ENCODE measurements at regions not wholly inside any gene's neighbourhood (a gene's known extent, or its start where the extent isn't known, plus 50 kb on each side); places are given as distances from the start of the nearest gene placed in this dataset.
"Not testable (repeated sequence)": the region's sequence is repeated elsewhere in the genome, so short reads cannot be mapped to it uniquely, and the experiment has no call there.

DNA sequence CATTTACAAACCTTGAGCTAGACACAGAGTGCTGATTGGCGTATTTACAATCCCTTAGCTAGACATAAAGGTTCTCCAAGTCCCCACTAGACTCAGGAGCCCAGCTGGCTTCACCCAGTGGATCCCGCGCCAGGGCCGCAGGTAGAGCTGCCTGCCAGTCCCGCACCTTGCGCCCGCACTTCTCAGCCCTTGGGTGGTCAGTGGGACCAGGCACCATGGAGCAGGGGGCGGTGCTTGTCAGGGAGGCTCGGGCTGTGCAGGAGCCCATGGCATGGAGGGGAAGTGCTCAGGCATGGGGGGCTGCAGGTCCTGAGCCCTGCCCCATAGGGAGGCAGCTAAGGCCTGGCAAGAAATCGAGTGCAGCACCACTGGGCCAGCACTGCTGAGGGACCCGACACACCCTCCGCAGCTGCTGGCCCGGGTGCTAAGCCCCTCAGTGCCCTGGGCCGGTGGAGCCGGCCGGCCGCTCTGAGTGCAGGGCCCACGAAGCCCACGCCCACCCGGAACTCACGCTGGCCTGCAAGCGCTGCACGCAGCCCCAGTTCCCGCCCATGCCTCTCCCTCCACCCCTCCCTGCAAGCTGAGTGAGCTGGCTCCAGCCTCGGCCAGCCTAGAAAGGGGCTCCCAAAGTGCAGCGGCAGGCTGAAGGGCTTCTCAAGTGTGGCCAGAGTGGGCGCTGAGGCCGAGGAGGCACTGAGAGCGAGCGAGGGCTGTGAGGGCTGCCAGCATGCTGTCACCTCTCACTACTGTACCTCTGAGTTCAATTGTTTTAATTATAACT, 1213.9 kb downstream of the OTOL1 start:
- H3K4me3 ChIP-seq, result no peak overlapping the region
- H3K4me1 ChIP-seq, result no peaks in the 10 kb centered on the region
- no peaks in the 10 kb centered on the region for H3K27me3 ChIP-seq (ENCODE audit: low read depth)
- DNase-seq, result no peak
- TF ChIP-seq, protein P1, sequence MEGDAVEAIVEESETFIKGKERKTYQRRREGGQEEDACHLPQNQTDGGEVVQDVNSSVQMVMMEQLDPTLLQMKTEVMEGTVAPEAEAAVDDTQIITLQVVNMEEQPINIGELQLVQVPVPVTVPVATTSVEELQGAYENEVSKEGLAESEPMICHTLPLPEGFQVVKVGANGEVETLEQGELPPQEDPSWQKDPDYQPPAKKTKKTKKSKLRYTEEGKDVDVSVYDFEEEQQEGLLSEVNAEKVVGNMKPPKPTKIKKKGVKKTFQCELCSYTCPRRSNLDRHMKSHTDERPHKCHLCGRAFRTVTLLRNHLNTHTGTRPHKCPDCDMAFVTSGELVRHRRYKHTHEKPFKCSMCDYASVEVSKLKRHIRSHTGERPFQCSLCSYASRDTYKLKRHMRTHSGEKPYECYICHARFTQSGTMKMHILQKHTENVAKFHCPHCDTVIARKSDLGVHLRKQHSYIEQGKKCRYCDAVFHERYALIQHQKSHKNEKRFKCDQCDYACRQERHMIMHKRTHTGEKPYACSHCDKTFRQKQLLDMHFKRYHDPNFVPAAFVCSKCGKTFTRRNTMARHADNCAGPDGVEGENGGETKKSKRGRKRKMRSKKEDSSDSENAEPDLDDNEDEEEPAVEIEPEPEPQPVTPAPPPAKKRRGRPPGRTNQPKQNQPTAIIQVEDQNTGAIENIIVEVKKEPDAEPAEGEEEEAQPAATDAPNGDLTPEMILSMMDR (IDR thresholded peaks at IDR 0.05; ENCODE audit: borderline replicate concordance), result no peak
- no peaks in the 10 kb centered on the region for H3K9me3 ChIP-seq (replicated peaks)
- no peaks in the 10 kb centered on the region for H3K36me3 ChIP-seq
- no peak overlapping the region for H3K27ac ChIP-seq (replicated peaks)
- intact Hi-C loops (cut with micrococcal nuclease), result no loop called here

DNA sequence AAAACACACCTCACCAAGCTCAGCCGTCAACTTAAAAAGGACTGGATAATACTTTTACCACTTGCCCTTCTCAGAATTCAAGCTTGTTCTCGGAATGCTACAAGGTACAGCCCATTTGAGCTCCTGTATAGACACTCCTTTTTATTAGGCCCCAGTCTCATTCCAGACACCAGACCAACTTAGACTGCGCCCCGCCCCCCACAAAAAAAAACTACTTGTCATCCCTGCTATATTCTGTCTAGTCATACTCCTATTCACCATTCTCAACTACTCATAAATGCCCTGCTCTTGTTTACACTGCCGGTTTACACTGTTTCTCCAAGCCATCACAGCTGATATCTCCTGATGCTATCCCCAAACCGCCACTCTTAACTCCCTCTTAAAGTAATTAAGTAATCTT, 1220.5 kb downstream of the OTOL1 start:
- H3K4me3 ChIP-seq; H3K9me3 ChIP-seq (replicated peaks); H3K36me3 ChIP-seq; H3K4me1 ChIP-seq; DNase-seq; H3K27me3 ChIP-seq (ENCODE audit: low read depth); intact Hi-C loops (cut with micrococcal nuclease); H3K27ac ChIP-seq (replicated peaks): not testable (repeated sequence)

DNA sequence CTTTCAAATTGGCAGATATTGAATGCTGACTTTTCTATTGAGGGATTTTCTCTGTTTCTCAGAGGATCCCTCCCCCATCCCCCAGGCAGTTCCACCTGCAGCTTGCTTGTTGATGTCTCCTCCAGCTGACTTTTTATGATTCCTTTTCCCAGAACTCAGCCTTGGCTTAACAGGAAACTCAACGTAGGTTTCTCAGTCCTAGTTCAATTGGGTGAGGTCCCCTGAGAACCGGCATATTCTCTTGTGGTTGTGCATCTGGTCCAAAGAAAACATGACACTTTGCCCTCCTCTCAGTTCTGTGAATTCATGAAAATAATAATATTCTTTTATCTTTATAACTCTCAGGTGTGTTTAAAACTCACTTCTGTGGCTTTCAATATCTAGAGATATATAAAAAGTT, 1222.1 kb downstream of the OTOL1 start:
- no peak for DNase-seq
- Histone ChIP-seq H3K4me3 (no peak overlapping the region), H3K4me1 (no peaks in the 10 kb centered on the region), H3K27ac (replicated peaks) (no peak overlapping the region), H3K27me3 (ENCODE audit: low read depth) (no peaks in the 10 kb centered on the region), H3K36me3 (no peaks in the 10 kb centered on the region), H3K9me3 (replicated peaks) (no peaks in the 10 kb centered on the region)
- TF ChIP-seq, protein P1 (IDR thresholded peaks at IDR 0.05; ENCODE audit: borderline replicate concordance), result no peak
- intact Hi-C loops (cut with micrococcal nuclease), result no loop called here

DNA sequence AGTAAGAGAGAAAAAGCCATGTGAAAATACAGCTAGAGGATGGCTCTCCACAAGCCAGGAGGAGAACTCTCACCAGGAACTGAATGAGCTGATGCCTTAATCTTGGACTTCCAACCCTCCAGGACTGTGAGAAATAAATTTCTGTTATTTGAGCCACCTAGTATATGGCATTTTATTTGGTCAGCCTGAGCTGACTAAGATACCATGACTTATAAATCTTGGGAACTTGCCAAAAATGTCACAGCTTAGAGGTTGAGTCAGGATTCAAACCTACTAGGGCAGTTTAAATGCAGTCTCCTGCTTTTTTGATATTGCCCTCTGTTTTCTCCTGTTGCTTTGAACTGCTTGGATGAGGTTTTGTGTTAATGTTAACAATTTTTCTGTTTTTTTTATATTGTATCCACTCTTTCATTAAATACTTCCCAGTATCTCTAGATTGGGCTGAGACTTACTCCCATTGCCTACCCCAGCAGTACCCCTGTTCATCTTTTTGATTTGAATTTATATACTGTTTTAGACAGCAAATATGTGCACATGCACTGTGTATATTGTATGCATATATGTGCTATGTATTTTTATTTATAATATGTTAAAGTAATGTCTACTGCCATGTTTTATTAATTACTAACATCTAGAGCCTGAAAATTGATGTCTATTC, 1223.2 kb downstream of the OTOL1 start:
- Histone ChIP-seq H3K27me3 (ENCODE audit: low read depth) (no peaks in the 10 kb centered on the region), H3K9me3 (replicated peaks) (no peaks in the 10 kb centered on the region), H3K4me1 (no peaks in the 10 kb centered on the region), H3K36me3 (no peaks in the 10 kb centered on the region), H3K27ac (replicated peaks) (no peak overlapping the region), H3K4me3 (no peak overlapping the region)
- DNase-seq, result no peak
- TF ChIP-seq, protein P1 (IDR thresholded peaks at IDR 0.05; ENCODE audit: borderline replicate concordance), result no peak
- intact Hi-C loops (cut with micrococcal nuclease), result no loop called here

DNA sequence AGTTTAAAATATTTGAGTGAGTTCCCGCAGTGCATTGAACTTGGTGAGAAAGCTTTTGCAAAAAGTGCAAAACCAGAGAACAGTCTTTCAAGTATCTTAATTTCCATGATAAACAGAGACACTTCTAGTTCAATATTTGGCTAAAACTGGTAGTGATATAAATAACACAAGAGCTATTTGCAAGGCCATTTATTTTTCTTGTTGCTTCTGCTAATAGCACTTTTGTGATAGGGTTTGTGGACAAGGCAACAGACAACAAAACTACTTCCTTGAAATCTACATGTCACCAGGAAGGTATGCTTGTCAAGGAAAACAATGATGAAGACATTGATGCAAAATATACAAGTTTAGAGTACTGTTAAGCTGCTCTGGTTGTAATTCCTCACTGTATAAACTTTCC, 1225.1 kb downstream of the OTOL1 start:
- no peaks in the 10 kb centered on the region for H3K36me3 ChIP-seq
- no peak for DNase-seq

More for the DNA sequence above, 1225.1 kb downstream of the OTOL1 start:
- Histone ChIP-seq H3K9me3 (replicated peaks) (no peaks in the 10 kb centered on the region), H3K27me3 (ENCODE audit: low read depth) (no peaks in the 10 kb centered on the region), H3K4me1 (no peaks in the 10 kb centered on the region), H3K4me3 (no peak overlapping the region), H3K27ac (replicated peaks) (no peak overlapping the region)
- intact Hi-C loops (cut with micrococcal nuclease), result no loop called here
- TF ChIP-seq, protein P1 (IDR thresholded peaks at IDR 0.05; ENCODE audit: borderline replicate concordance), result no peak
